ENCODE measurements at regions not wholly inside any gene's neighbourhood (a gene's known extent, or its start where the extent isn't known, plus 50 kb on each side); places are given as distances from the start of the nearest gene placed in this dataset.
A peak's percentile ranks its signal among the peaks of the same experiment; 100 is the strongest.
"Not testable (repeated sequence)": the region's sequence is repeated elsewhere in the genome, so short reads cannot be mapped to it uniquely, and the experiment has no call there.

GRCh38 chr4:120561648-120562047, 360.9 kb downstream of the PRDM5 start:
- H3K27ac Mint-ChIP-seq: no peak overlapping the region

GRCh38 chr4:120557372-120557771, 365.2 kb downstream of the PRDM5 start:
- Mint-ChIP-seq H3K27ac (no peak overlapping the region), H3K9me3 (peaks cover 25% of the 10 kb centered on the region), H3K4me3 (no peak overlapping the region), H3K4me1 (peaks cover 3% of the 10 kb centered on the region), H3K36me3 (no peaks in the 10 kb centered on the region), H3K27me3 (ENCODE audit: low read depth) (no peaks in the 10 kb centered on the region)
- no peak for TF ChIP-seq CTCF (IDR thresholded peaks at IDR 0.05; ENCODE audit: unreplicated experiment)
- DNase-seq (ENCODE audit: low spot score in 2 of 2, unreplicated experiment in 2 of 2): no peak

More at GRCh38 chr4:120561648-120562047, 360.9 kb downstream of the PRDM5 start:
- DNase-seq (ENCODE audit: low spot score in 2 of 2, unreplicated experiment in 2 of 2): no peak
- TF ChIP-seq CTCF (IDR thresholded peaks at IDR 0.05; ENCODE audit: unreplicated experiment): no peak
- Mint-ChIP-seq H3K36me3 (peaks cover 2% of the 10 kb centered on the region), H3K4me3 (no peak overlapping the region), H3K9me3 (peaks cover 35% of the 10 kb centered on the region), H3K4me1 (no peaks in the 10 kb centered on the region), H3K27me3 (ENCODE audit: low read depth) (no peaks in the 10 kb centered on the region)

GRCh38 chr4:120555058-120555457, 367.5 kb downstream of the PRDM5 start:
- no peaks in the 10 kb centered on the region for H3K27me3 Mint-ChIP-seq (ENCODE audit: low read depth)
- peaks cover 3% of the 10 kb centered on the region for H3K4me1 Mint-ChIP-seq
- H3K36me3 Mint-ChIP-seq: no peaks in the 10 kb centered on the region
- H3K4me3 Mint-ChIP-seq: no peak overlapping the region
- no peak for TF ChIP-seq CTCF (IDR thresholded peaks at IDR 0.05; ENCODE audit: unreplicated experiment)
- H3K27ac Mint-ChIP-seq: no peak overlapping the region
- peaks cover 4% of the 10 kb centered on the region for H3K9me3 Mint-ChIP-seq
- DNase-seq (ENCODE audit: low spot score in 2 of 2, unreplicated experiment in 2 of 2): no peak

GRCh38 chr4:120554086-120554485, 368.4 kb downstream of the PRDM5 start:
- Mint-ChIP-seq H3K9me3 (no peaks in the 10 kb centered on the region), H3K27ac (no peak overlapping the region)

GRCh38 chr4:120550624-120551220, 371.8 kb downstream of the PRDM5 start:
- not testable (repeated sequence) for H3K36me3 Mint-ChIP-seq; H3K27me3 Mint-ChIP-seq (ENCODE audit: low read depth); DNase-seq (ENCODE audit: low spot score in 2 of 2, unreplicated experiment in 2 of 2); H3K27ac Mint-ChIP-seq; H3K4me3 Mint-ChIP-seq
- H3K9me3 Mint-ChIP-seq: peaks cover 10% of the 10 kb centered on the region
- H3K4me1 Mint-ChIP-seq: peaks cover 14% of the 10 kb centered on the region

More at GRCh38 chr4:120554086-120554485, 368.4 kb downstream of the PRDM5 start:
- no peak for TF ChIP-seq CTCF (IDR thresholded peaks at IDR 0.05; ENCODE audit: unreplicated experiment)
- Mint-ChIP-seq H3K4me3 (no peak overlapping the region), H3K36me3 (no peaks in the 10 kb centered on the region), H3K27me3 (ENCODE audit: low read depth) (no peaks in the 10 kb centered on the region), H3K4me1 (peaks cover 10% of the 10 kb centered on the region)
- DNase-seq (ENCODE audit: low spot score in 2 of 2, unreplicated experiment in 2 of 2): no peak

GRCh38 chr4:120549011-120549570, 373.4 kb downstream of the PRDM5 start:
- Mint-ChIP-seq H3K4me1 (peaks cover 12% of the 10 kb centered on the region), H3K27ac (peak overlapping the region; percentile 51), H3K9me3 (peaks cover 10% of the 10 kb centered on the region), H3K4me3 (no peak overlapping the region), H3K27me3 (ENCODE audit: low read depth) (no peaks in the 10 kb centered on the region), H3K36me3 (no peaks in the 10 kb centered on the region)
- no peak for DNase-seq (ENCODE audit: low spot score in 2 of 2, unreplicated experiment in 2 of 2)
- no peak for TF ChIP-seq CTCF (IDR thresholded peaks at IDR 0.05; ENCODE audit: unreplicated experiment)
